Ishikawa (cell line): ENCODE measurements at regions not wholly inside any gene's neighbourhood (a gene's known extent, or its start where the extent isn't known, plus 50 kb on each side); places are given as distances from the start of the nearest gene placed in this dataset.

Experiments
- CEBPB ChIP-seq: IDR thresholded peaks from 2 replicates; pipeline ENCODE4 v1.6.1; 2012
- CREB1 ChIP-seq: IDR thresholded peaks from 2 replicates; pipeline ENCODE4 v1.6.1; 2012; ENCODE audit warnings: low read depth
- EGR1 ChIP-seq: IDR thresholded peaks from 2 replicates; pipeline ENCODE4 v1.6.1; 2012
- EP300 ChIP-seq: IDR thresholded peaks from 2 replicates; pipeline ENCODE4 v1.6.1; 2012; ENCODE audit warnings: borderline replicate concordance
- FOXM1 ChIP-seq: IDR thresholded peaks from 2 replicates; pipeline ENCODE4 v1.6.1; 2012; ENCODE audit warnings: low read depth, borderline replicate concordance
- MAX ChIP-seq: IDR thresholded peaks from 2 replicates; pipeline ENCODE4 v1.6.1; 2012
- NFIC ChIP-seq: IDR thresholded peaks from 2 replicates; pipeline ENCODE4 v1.6.1; 2012
- RAD21 ChIP-seq: IDR thresholded peaks from 2 replicates; pipeline ENCODE4 v1.6.1; 2012; ENCODE audit warnings: low read depth
- TAF1 ChIP-seq: IDR thresholded peaks from 2 replicates; pipeline ENCODE4 v1.6.1; 2012; ENCODE audit warnings: low read depth, mild to moderate bottlenecking
- TCF12 ChIP-seq: IDR thresholded peaks from 2 replicates; pipeline ENCODE4 v1.6.1; 2012; ENCODE audit warnings: low read depth
- TEAD4 ChIP-seq: IDR thresholded peaks from 2 replicates; pipeline ENCODE4 v1.6.1; 2012
- YY1 ChIP-seq: IDR thresholded peaks from 2 replicates; pipeline ENCODE4 v1.6.1; 2012; ENCODE audit warnings: low read depth
- ZBTB7A ChIP-seq: IDR thresholded peaks from 2 replicates; pipeline ENCODE4 v1.6.1; 2012; ENCODE audit warnings: low read depth
- TF ChIP-seq, protein P1 (sequence below): IDR thresholded peaks from 2 replicates; pipeline ENCODE4 v1.6.1; 2012; ENCODE audit warnings: low read depth, mild to moderate bottlenecking
- TF ChIP-seq, protein P2 (sequence below): IDR thresholded peaks from 2 replicates; pipeline ENCODE4 v1.6.1; 2012

DNA sequence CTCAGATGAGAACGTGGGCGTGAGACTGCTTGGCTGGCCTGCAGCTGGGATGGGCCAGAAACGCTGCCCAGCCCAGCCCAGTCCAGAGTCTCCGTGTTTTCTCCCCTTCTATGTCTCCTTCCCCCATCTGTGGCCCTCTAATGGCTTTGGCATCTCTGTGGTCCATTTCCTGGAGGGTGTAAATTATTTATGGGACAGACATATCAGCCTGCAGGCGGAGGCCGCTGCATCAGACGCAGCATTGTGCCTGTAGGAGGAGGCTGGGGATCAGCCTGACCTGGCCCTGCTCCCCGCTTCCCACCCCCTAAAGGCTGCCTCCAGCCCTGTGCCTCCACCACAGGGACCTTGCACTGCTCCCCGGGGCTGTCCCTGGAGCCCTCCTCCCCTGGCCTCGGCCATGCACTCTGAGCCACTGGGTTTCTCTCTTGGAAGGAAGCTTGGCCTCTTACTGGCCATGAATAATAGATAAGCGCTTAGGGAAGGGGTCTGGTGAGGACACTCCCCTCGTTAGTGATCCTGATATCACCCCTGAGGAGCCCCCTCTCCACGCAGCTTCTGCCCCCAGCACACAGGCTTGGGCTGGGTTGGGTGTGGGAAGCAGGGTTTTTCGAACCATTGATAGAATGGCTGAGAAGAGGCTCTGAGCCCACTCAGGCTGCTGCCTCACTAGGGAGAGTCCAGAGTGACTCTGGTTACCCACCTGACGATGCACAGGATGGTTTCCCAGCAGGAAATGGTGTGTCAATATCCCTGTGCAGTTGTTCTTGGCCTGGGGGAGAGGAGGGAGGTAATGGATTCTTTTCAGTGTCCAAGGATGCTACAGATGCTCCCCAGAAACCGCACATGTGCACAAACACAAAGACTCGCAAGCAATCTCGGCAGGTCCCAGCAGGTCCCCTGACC, 185.5 kb downstream of the MYCN start:
- TF ChIP-seq ZBTB7A, result no peak
- TF ChIP-seq EP300, result no peak
- TF ChIP-seq CREB1, result no peak
- TF ChIP-seq FOXM1, result no peak

- TF ChIP-seq CREB1 (no peak), MAX (no peak), TAF1 (no peak), EP300 (no peak), NFIC (no peak), RAD21 (no peak), CEBPB (no peak), EGR1 (no peak), TEAD4 (no peak), FOXM1 (no peak), ZBTB7A (no peak)
- TF ChIP-seq, protein P1, sequence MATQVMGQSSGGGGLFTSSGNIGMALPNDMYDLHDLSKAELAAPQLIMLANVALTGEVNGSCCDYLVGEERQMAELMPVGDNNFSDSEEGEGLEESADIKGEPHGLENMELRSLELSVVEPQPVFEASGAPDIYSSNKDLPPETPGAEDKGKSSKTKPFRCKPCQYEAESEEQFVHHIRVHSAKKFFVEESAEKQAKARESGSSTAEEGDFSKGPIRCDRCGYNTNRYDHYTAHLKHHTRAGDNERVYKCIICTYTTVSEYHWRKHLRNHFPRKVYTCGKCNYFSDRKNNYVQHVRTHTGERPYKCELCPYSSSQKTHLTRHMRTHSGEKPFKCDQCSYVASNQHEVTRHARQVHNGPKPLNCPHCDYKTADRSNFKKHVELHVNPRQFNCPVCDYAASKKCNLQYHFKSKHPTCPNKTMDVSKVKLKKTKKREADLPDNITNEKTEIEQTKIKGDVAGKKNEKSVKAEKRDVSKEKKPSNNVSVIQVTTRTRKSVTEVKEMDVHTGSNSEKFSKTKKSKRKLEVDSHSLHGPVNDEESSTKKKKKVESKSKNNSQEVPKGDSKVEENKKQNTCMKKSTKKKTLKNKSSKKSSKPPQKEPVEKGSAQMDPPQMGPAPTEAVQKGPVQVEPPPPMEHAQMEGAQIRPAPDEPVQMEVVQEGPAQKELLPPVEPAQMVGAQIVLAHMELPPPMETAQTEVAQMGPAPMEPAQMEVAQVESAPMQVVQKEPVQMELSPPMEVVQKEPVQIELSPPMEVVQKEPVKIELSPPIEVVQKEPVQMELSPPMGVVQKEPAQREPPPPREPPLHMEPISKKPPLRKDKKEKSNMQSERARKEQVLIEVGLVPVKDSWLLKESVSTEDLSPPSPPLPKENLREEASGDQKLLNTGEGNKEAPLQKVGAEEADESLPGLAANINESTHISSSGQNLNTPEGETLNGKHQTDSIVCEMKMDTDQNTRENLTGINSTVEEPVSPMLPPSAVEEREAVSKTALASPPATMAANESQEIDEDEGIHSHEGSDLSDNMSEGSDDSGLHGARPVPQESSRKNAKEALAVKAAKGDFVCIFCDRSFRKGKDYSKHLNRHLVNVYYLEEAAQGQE, result no peak
- TF ChIP-seq, protein P2, sequence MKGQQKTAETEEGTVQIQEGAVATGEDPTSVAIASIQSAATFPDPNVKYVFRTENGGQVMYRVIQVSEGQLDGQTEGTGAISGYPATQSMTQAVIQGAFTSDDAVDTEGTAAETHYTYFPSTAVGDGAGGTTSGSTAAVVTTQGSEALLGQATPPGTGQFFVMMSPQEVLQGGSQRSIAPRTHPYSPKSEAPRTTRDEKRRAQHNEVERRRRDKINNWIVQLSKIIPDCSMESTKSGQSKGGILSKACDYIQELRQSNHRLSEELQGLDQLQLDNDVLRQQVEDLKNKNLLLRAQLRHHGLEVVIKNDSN, result no peak
These were observed 184.7 kb downstream of the MYCN start for GRCh38 chr2:16124881-16125613.

DNA sequence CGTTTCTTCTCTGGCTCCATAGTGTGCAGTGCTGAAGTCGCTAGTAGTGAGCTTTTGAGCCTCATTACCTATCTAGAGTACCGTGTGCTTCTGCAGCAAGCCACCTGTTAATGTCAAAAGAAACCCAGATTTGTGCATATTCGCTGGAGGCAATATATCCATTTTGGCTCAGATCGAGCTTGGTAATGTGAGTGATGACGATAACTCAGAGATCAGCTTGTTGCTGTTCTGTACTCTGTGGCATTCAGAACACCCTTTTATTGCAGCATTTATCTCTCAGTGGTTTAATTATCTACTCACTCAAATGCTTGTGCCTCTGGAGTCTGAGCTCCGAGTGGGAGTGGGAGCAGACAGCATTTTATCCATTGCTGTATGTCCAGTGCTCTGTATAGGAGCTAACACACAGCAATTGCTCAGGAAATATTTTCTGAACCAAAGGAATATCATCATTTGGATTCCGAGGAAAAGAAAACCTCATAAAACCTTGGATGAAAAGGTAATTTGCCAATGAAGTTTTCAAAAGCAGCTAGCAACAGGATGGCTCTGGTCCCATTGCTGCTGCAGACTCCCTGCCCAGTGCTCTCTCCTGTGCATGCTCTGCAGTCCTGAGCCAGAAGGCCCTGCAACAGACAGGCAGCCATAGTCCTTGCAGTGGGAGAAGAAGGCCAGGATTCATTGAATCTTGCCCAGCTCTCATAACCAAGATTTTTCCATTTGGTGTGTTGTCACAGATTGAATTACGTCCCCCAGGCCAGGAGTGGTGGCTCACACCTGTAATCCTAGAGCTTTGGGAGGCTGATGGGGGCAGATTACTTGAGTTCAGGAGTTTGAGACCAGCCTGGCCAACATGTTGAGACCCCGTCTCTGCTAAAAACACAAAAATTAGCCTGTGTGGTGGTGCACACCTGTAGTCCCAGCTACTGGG, 183.8 kb downstream of the MYCN start:
- TF ChIP-seq EGR1 (no peak), RAD21 (no peak), ZBTB7A (no peak), MAX (no peak), TEAD4 (no peak)

DNA sequence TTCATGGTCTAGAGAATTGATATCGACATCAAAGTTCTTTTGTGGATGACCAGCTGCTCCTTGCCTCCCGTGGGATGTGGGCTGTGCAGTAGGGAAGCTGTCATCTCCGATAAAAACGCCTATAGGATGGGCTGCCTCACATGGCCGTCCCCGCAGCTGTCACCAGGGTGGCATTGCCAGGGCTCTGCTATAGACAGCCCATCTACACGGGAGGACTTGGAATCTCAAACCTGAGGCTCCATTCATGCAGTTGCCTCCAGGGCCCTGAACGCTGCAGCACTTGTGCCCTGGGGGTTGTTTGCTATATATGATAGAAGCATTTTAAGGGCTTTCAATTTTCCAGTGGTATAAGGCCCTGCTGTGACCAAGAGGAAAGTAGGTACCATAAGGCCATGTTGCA, 183.1 kb downstream of the MYCN start:
- TF ChIP-seq CREB1, result no peak
- no peak for TF ChIP-seq EGR1
- TF ChIP-seq YY1, result no peak
- TF ChIP-seq TAF1, result no peak
- no peak for TF ChIP-seq CEBPB
- TF ChIP-seq MAX, result no peak
- TF ChIP-seq EP300, result no peak
- TF ChIP-seq, protein P2, result no peak
- TF ChIP-seq FOXM1, result no peak
- TF ChIP-seq ZBTB7A, result no peak
- TF ChIP-seq TEAD4, result no peak
- no peak for TF ChIP-seq RAD21
- TF ChIP-seq, protein P1, result no peak
- no peak for TF ChIP-seq NFIC
- TF ChIP-seq TCF12, result no peak

- TF ChIP-seq MAX (no peak), EGR1 (no peak), CEBPB (no peak), EP300 (no peak), RAD21 (no peak), FOXM1 (no peak), YY1 (no peak), CREB1 (no peak), NFIC (no peak), ZBTB7A (no peak), TEAD4 (no peak)
- TF ChIP-seq, protein P1, result no peak
These were observed 182.2 kb downstream of the MYCN start for GRCh38 chr2:16122556-16122955.
